ENCODE measurements at regions not wholly inside any gene's neighbourhood (a gene's known extent, or its start where the extent isn't known, plus 50 kb on each side); places are given as distances from the start of the nearest gene placed in this dataset.

GRCh38 chr13:80039000-80039399 lies 301.9 kb downstream of the SPRY2 start:
- Histone ChIP-seq H3K9me3 (no peaks in the 10 kb centered on the region), H3K27me3 (no peaks in the 10 kb centered on the region), H3K27ac (no peak overlapping the region), H3K36me3 (no peaks in the 10 kb centered on the region), H3K4me1 (no peaks in the 10 kb centered on the region), H3K4me3 (no peak overlapping the region)
- no peak for DNase-seq (ENCODE audit: low spot score in 2 of 2)
- intact Hi-C loops (cut with DNase I; ENCODE audit: low total_unique reads) = no loop called here
- no peak for TF ChIP-seq POLR2A (IDR thresholded peaks at IDR 0.05)
- TF ChIP-seq CTCF (IDR thresholded peaks at IDR 0.05) = no peak
- TF ChIP-seq POLR2AphosphoS5 (IDR thresholded peaks at IDR 0.05) = no peak

GRCh38 chr13:80038371-80038770 lies 302.6 kb downstream of the SPRY2 start:
- DNase-seq (ENCODE audit: low spot score in 2 of 2) = no peak
- Histone ChIP-seq H3K4me1 (no peaks in the 10 kb centered on the region), H3K9me3 (no peaks in the 10 kb centered on the region), H3K27ac (no peak overlapping the region), H3K27me3 (no peaks in the 10 kb centered on the region), H3K36me3 (no peaks in the 10 kb centered on the region), H3K4me3 (no peak overlapping the region)
- intact Hi-C loops (cut with DNase I; ENCODE audit: low total_unique reads) = no loop called here
- TF ChIP-seq POLR2AphosphoS5 (IDR thresholded peaks at IDR 0.05) (no peak), POLR2A (IDR thresholded peaks at IDR 0.05) (no peak), CTCF (IDR thresholded peaks at IDR 0.05) (no peak)

GRCh38 chr13:80037505-80037888 lies 303.4 kb downstream of the SPRY2 start:
- H3K9me3 ChIP-seq = no peaks in the 10 kb centered on the region
- TF ChIP-seq CTCF (IDR thresholded peaks at IDR 0.05) = no peak
- no peak for TF ChIP-seq POLR2AphosphoS5 (IDR thresholded peaks at IDR 0.05)
- no peak for TF ChIP-seq POLR2A (IDR thresholded peaks at IDR 0.05)
- no peaks in the 10 kb centered on the region for H3K4me1 ChIP-seq
- H3K36me3 ChIP-seq = no peaks in the 10 kb centered on the region
- DNase-seq (ENCODE audit: low spot score in 2 of 2) = no peak
- no peak overlapping the region for H3K27ac ChIP-seq
- H3K4me3 ChIP-seq = no peak overlapping the region
- H3K27me3 ChIP-seq = no peaks in the 10 kb centered on the region
- intact Hi-C loops (cut with DNase I; ENCODE audit: low total_unique reads) = no loop called here

GRCh38 chr13:80036845-80037504 lies 304.0 kb downstream of the SPRY2 start:
- Histone ChIP-seq H3K36me3 (peaks cover under 1% of the 10 kb centered on the region), H3K9me3 (no peaks in the 10 kb centered on the region), H3K27me3 (no peaks in the 10 kb centered on the region), H3K4me1 (no peaks in the 10 kb centered on the region), H3K4me3 (no peak overlapping the region), H3K27ac (no peak overlapping the region)
- DNase-seq (ENCODE audit: low spot score in 2 of 2) = no peak
- intact Hi-C loops (cut with DNase I; ENCODE audit: low total_unique reads) = no loop called here
- no peak for TF ChIP-seq POLR2A (IDR thresholded peaks at IDR 0.05)
- TF ChIP-seq CTCF (IDR thresholded peaks at IDR 0.05) = no peak
- TF ChIP-seq POLR2AphosphoS5 (IDR thresholded peaks at IDR 0.05) = no peak

- Histone ChIP-seq H3K4me3 (no peak overlapping the region), H3K27me3 (no peaks in the 10 kb centered on the region), H3K36me3 (peaks cover 3% of the 10 kb centered on the region), H3K27ac (no peak overlapping the region), H3K4me1 (no peaks in the 10 kb centered on the region), H3K9me3 (no peaks in the 10 kb centered on the region)
- DNase-seq (ENCODE audit: low spot score in 2 of 2) = no peak
- TF ChIP-seq POLR2AphosphoS5 (IDR thresholded peaks at IDR 0.05) = no peak
- TF ChIP-seq CTCF (IDR thresholded peaks at IDR 0.05) = no peak
- no peak for TF ChIP-seq POLR2A (IDR thresholded peaks at IDR 0.05)
- intact Hi-C loops (cut with DNase I; ENCODE audit: low total_unique reads) = no loop called here
Observed at GRCh38 chr13:80035096-80035495, 305.8 kb downstream of the SPRY2 start.

Data from breast epithelium (tissue), 4 donors.